Keratinocyte (primary cell): ENCODE measurements at regions not wholly inside any gene's neighbourhood (a gene's known extent, or its start where the extent isn't known, plus 50 kb on each side); places are given as distances from the start of the nearest gene placed in this dataset.

ENCODE experiments used
- CTCF ChIP-seq, 3 experiments: IDR thresholded peaks in 1 of 3; conservative IDR thresholded peaks in 1 of 3; optimal IDR thresholded peaks in 1 of 3; 2 replicates in 2 of 3; 3 replicates in 1 of 3; pipeline versions ENCODE3 to v1.5.1; 2011; ENCODE audit warnings: low read length in 3 of 3, mild to moderate bottlenecking in 3 of 3, moderate library complexity in 2 of 3, control low read depth in 1 of 3, inconsistent platforms in 1 of 3; ENCODE audit not compliant: insufficient read depth in 2 of 3; ENCODE audit errors: extremely low read depth in 1 of 3
- EZH2 ChIP-seq: IDR thresholded peaks from one replicate; pipeline ENCODE4 v1.6.1; 2012; ENCODE audit warnings: inconsistent platforms, mild to moderate bottlenecking, low read length, moderate library complexity

DNA sequence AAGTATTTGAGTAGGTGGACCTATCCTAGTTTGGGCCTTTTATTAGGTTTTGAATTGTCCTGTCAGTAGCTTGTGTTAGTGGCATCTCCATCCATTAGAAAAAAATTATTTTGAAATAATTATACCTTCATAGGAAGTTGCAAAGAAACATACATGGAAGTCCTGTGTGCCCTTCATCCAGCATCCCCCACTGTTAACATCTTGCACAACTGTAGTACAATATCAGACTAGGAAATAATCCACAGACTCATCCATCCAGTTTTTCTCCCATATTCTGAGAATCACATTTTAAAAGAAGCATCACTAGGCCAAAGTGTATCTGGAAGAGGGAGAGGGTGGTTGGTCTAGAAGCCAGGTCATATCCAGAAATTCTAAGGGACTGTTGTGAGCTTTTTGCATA lies 155.5 kb upstream of the ROPN1 start:
- TF ChIP-seq CTCF (optimal IDR thresholded peaks at IDR 0.05 in 1 of 3, IDR thresholded peaks at IDR 0.05 in 1 of 3, conservative IDR thresholded peaks at IDR 0.05 in 1 of 3; ENCODE audit: extremely low read depth in 1 of 3, insufficient read depth in 2 of 3, low read length in 3 of 3) (no peak), EZH2 (no peak)
